Activated CD4-positive, alpha-beta T cell treated with anti-CD3 and anti-CD28 coated beads for 36 hours (primary cell): ENCODE measurements at regions not wholly inside any gene's neighbourhood (a gene's known extent, or its start where the extent isn't known, plus 50 kb on each side); places are given as distances from the start of the nearest gene placed in this dataset.
A peak's percentile ranks its signal among the peaks of the same experiment; 100 is the strongest.
"Not testable (repeated sequence)": the region's sequence is repeated elsewhere in the genome, so short reads cannot be mapped to it uniquely, and the experiment has no call there.

Source experiments
- ATAC-seq: fragments of 200-7000 bp; cut with Tn5 transposase; one replicate; pipeline ENCODE4 v1.10.0; 2021; ENCODE audit warnings: mild to moderate bottlenecking, moderate library complexity
- CTCF ChIA-PET: fragments of 350-600 bp; sonication (Branson Sonifier 250); formaldehyde crosslinking; loops from one replicate; lab custom pipeline; 2021; ENCODE audit warnings: antibody characterized with exemption; lab: Charles Lee
- POLR2A ChIA-PET: fragments of 350-600 bp; sonication (Branson Sonifier 250); formaldehyde crosslinking; loops from one replicate; lab custom pipeline; 2021; ENCODE audit warnings: antibody characterized with exemption, inconsistent platforms; lab: Charles Lee
- DNase-seq: peaks from one replicate; pipeline ENCODE4 v3.0.0-alpha.2; 2020
- H3K27ac Mint-ChIP-seq: one replicate; pipeline ENCODE4 v1.8.0; 2021; ENCODE audit warnings: mixed read lengths
- H3K27me3 Mint-ChIP-seq: one replicate; pipeline ENCODE4 v1.8.0; 2021; ENCODE audit warnings: mixed read lengths
- H3K36me3 Mint-ChIP-seq: one replicate; pipeline ENCODE4 v1.8.0; 2021; ENCODE audit warnings: low read depth, mixed read lengths
- H3K4me1 Mint-ChIP-seq: one replicate; pipeline ENCODE4 v1.8.0; 2021; ENCODE audit warnings: mixed read lengths
- H3K4me3 Mint-ChIP-seq: one replicate; pipeline ENCODE4 v1.8.0; 2021; ENCODE audit warnings: mild to moderate bottlenecking, moderate library complexity, mixed read lengths
- H3K9me3 Mint-ChIP-seq: one replicate; pipeline ENCODE4 v1.8.0; 2021; ENCODE audit warnings: low read depth, mixed read lengths
- intact Hi-C, 2 experiments: fragments of 100-400 bp; cut with DNase I in 1 of 2; cut with micrococcal nuclease in 1 of 2; formaldehyde crosslinking; loops; one replicate each; pipeline versions ENCODE4 v1.14.2 to v1.15.1; 2022 to 2024; cut with DNase I, micrococcal nuclease

DNA sequence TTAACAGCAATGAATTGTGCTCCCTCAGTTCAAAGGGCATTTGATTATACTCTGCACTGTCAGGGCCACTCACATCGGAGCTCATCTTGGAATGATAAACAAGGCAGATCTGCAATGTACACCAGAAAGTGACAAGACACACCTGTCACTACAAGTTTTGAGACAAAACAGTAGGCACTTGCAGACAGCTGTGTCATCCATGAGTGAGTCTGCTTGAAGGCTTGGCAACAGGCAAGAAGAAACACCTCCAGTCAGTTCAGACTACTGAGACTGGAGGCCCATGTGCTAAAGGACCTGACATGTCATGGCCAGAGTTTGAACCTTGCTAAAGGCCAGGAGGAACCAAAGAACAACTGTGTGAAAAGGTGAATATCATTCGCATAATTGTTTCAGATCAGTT is 354.5 kb downstream of the CEP170 start:
- DNase-seq, POLR2A ChIA-PET, H3K9me3 Mint-ChIP-seq, H3K36me3 Mint-ChIP-seq, H3K27me3 Mint-ChIP-seq, intact Hi-C loops, H3K27ac Mint-ChIP-seq, H3K4me3 Mint-ChIP-seq, ATAC-seq, H3K4me1 Mint-ChIP-seq, CTCF ChIA-PET: not testable (repeated sequence)

DNA sequence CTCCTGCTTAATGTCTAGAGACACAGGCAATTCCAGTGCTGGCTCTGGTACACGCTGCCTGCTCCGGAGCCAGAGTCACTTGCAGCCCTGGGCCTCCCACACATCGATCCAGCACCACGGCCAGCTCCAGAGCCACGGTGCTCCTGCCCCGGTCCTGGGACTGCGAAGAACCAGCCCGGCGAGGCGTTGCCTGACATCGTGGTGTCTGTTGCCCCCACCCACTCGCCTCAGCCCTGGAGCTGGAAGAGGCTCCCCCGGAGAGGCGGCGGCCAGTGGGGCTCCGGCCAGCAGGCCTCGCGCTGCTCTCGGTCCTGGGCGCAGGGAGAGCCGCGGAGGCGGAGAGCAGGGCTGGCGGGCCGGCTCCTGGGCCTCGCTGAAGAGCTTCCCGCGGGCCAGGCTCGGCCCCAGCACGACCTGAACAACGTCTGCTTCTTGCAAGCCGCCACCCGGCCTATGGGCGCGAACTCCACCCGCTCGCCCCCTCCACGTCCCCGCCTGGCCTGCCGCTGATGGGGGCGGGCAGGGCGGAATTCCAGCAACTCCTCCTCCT is 364.8 kb downstream of the CEP170 start:
- Mint-ChIP-seq H3K27ac (no peak overlapping the region), H3K4me1 (no peaks in the 10 kb centered on the region), H3K27me3 (peaks cover 8% of the 10 kb centered on the region), H3K9me3 (no peaks in the 10 kb centered on the region), H3K4me3 (no peak overlapping the region), H3K36me3 (no peaks in the 10 kb centered on the region)
- ChIA-PET POLR2A (interaction anchor here (1.1 kb wide), 1 partner anchor 128 kb away, joined by 3 read pairs; no protein-coding TSS in a partner anchor), CTCF (no interaction called here)
- DNase-seq: peak; percentile 16
- intact Hi-C loops: no loop called here
- no peak for ATAC-seq

DNA sequence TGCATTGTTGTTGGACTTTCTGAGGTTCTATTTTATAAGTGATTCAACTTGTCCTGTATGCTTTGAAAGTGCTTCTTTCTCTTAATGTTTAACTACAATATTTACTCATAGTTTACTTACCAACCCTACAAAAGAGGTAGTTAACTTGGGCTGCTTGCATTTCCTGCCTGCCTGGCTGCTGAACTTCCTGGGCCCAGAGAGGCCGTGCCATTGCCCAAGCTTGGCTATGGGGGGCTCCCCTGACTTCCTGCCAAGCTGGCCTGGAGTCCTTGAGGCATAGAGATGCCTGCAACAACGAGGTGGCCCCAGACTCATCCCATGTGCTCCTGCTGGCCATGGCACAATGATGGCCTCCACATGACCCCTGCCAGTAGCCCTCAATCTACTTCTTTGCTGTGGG is 361.6 kb upstream of the PLD5 start:
- no peak for ATAC-seq
- DNase-seq: no peak
- H3K27ac Mint-ChIP-seq: no peak overlapping the region
- H3K4me3 Mint-ChIP-seq: no peak overlapping the region
- POLR2A ChIA-PET: no interaction called here
- CTCF ChIA-PET: no interaction called here
- no peaks in the 10 kb centered on the region for H3K9me3 Mint-ChIP-seq
- H3K27me3 Mint-ChIP-seq: peaks cover 5% of the 10 kb centered on the region
- intact Hi-C loops: no loop called here
- no peaks in the 10 kb centered on the region for H3K4me1 Mint-ChIP-seq
- no peaks in the 10 kb centered on the region for H3K36me3 Mint-ChIP-seq

DNA sequence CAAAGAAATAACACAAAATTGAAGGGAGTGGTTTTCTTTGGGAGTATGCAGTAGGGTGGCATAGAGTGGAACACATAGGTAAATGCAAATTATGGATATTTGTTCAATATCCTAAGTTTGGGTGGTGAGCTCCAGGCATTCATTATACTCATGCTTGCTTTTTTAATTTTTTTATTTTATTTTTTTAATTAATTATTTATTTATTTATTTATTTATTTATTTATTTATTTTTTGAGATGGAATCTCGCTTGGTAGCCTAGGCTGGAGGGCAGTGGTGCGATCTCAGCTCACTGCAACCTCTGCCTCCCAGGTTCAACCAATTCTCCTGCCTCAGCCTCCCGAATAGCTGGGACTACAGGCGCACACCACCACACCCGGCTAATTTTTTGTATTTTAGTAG is 355.5 kb upstream of the PLD5 start:
- POLR2A ChIA-PET, ATAC-seq, H3K4me1 Mint-ChIP-seq, H3K27ac Mint-ChIP-seq, H3K4me3 Mint-ChIP-seq, CTCF ChIA-PET, intact Hi-C loops, H3K9me3 Mint-ChIP-seq, H3K36me3 Mint-ChIP-seq, DNase-seq, H3K27me3 Mint-ChIP-seq: not testable (repeated sequence)

DNA sequence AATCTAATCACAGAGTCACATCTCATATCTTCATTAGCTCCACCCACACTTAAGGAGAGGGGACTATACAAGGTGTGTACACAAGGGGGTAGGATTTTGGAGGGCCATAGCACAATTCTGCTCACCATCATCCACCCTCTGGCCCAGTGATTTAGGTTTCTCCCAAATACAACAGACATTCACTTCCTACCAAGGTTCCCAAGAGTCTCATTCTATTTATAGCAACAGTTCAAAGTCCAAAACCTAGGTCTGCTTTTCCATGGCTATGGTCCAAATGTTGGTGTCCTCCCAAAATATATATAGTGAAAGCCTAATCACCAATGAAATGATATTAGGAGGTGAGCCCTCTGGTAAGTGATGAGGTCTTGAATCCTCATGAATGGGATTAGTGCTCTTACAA is 353.2 kb upstream of the PLD5 start:
- ChIA-PET POLR2A (no interaction called here), CTCF (no interaction called here)
- H3K27ac Mint-ChIP-seq: no peak overlapping the region
- no peak for DNase-seq
- H3K36me3 Mint-ChIP-seq: no peaks in the 10 kb centered on the region
- H3K27me3 Mint-ChIP-seq: peaks cover 2% of the 10 kb centered on the region
- H3K9me3 Mint-ChIP-seq: no peaks in the 10 kb centered on the region
- no peak overlapping the region for H3K4me3 Mint-ChIP-seq
- intact Hi-C loops: no loop called here
- no peaks in the 10 kb centered on the region for H3K4me1 Mint-ChIP-seq
- no peak for ATAC-seq

DNA sequence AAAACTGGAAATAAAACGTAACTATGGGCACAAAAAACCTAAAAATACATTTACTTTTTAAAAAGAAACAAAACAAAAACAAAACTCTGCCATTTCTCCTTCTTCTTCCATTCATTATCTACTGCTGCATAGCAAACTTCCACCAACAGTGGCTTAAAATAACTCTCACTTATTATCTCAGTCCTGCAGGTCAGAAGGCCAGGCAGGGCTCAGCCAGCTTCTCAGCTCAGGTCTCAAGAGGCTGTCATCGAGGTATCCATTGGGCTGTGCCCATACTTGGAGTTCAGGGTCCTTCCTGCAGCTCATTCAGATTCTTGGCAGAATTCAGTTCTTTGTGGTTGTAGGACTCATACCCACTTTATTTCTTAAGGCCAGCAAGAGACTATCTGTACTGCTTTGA is 352.7 kb upstream of the PLD5 start:
- no peaks in the 10 kb centered on the region for H3K36me3 Mint-ChIP-seq
- POLR2A ChIA-PET: no interaction called here
- CTCF ChIA-PET: no interaction called here

DNA sequence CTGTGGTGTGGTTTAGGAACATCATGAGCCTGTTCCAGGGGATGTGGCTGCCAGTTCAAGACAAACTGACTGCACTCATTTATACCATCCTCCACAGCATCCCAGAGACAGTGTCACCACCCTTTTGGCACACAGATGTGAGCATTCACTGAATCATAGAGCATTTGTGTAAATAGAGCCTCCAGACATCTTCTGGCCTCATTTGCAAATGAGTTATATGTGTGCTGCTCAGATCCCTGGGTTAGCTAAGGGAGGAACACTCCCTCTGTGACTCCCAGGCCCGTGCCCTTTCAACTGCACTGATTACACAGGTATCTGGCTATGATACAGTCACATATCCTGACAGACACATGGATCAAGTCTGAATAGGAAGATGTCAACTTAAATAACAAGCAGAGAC is 351.5 kb upstream of the PLD5 start:
- Mint-ChIP-seq H3K4me1 (no peaks in the 10 kb centered on the region), H3K27me3 (peaks cover 3% of the 10 kb centered on the region), H3K9me3 (no peaks in the 10 kb centered on the region), H3K36me3 (no peaks in the 10 kb centered on the region), H3K27ac (no peak overlapping the region), H3K4me3 (no peak overlapping the region)
- intact Hi-C loops: no loop called here
- ChIA-PET POLR2A (no interaction called here), CTCF (no interaction called here)
- DNase-seq (no peak), ATAC-seq (no peak)

More for the DNA sequence above, 352.7 kb upstream of the PLD5 start:
- ATAC-seq (no peak), DNase-seq (no peak)
- intact Hi-C loops: no loop called here
- Mint-ChIP-seq H3K27me3 (peaks cover 3% of the 10 kb centered on the region), H3K4me1 (no peaks in the 10 kb centered on the region), H3K27ac (no peak overlapping the region), H3K4me3 (no peak overlapping the region), H3K9me3 (no peaks in the 10 kb centered on the region)

DNA sequence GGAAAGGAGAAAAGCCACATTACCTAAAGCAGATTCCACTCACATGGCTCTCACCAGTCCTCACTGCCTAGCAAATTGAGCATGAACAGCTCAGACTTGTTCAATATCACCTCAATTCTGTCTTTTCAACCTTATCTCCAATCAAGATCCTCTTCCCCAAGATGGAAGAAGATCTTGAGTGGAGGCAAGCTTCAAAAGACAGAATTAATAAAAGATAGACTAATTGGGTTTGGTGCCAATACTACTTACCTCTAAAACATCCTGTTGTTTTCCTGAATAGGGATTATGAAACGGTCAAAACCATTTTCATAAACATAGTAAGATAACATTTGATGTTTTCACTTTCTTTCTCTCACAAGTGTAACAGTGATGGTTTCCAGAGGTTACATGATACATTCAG is 349.2 kb upstream of the PLD5 start:
- H3K9me3 Mint-ChIP-seq: no peaks in the 10 kb centered on the region
- intact Hi-C loops: no loop called here
- no peaks in the 10 kb centered on the region for H3K4me1 Mint-ChIP-seq

DNA sequence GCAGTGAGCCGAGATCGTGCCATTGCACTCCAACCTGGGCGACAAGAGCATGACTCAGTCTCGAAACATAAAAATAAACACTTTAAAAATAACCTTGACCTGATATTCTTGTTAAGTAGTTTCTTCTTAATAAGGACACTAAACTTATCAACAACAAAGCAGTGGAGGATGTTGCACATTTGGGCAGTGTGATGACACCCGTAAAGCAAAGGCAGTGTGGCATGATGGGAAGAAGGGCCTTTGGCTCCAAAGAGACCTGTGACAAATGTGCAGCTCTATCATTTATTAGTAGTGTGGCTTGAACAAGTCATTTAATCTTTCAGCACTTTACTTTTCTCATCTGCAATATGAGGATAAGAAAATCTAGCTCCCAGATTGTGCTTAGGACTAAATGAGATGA is 348.0 kb upstream of the PLD5 start:
- ATAC-seq (no peak), DNase-seq (no peak)
- no peak overlapping the region for H3K27ac Mint-ChIP-seq
- peaks cover 3% of the 10 kb centered on the region for H3K27me3 Mint-ChIP-seq
- no peak overlapping the region for H3K4me3 Mint-ChIP-seq
- CTCF ChIA-PET: no interaction called here
- no peaks in the 10 kb centered on the region for H3K36me3 Mint-ChIP-seq
- intact Hi-C loops: no loop called here
- no peaks in the 10 kb centered on the region for H3K4me1 Mint-ChIP-seq
- POLR2A ChIA-PET: no interaction called here
- H3K9me3 Mint-ChIP-seq: no peaks in the 10 kb centered on the region

More for the DNA sequence above, 349.2 kb upstream of the PLD5 start:
- H3K36me3 Mint-ChIP-seq: no peaks in the 10 kb centered on the region
- DNase-seq: no peak
- peaks cover 3% of the 10 kb centered on the region for H3K27me3 Mint-ChIP-seq
- no peak for ATAC-seq
- H3K27ac Mint-ChIP-seq: no peak overlapping the region
- POLR2A ChIA-PET: no interaction called here
- no peak overlapping the region for H3K4me3 Mint-ChIP-seq
- CTCF ChIA-PET: no interaction called here

DNA sequence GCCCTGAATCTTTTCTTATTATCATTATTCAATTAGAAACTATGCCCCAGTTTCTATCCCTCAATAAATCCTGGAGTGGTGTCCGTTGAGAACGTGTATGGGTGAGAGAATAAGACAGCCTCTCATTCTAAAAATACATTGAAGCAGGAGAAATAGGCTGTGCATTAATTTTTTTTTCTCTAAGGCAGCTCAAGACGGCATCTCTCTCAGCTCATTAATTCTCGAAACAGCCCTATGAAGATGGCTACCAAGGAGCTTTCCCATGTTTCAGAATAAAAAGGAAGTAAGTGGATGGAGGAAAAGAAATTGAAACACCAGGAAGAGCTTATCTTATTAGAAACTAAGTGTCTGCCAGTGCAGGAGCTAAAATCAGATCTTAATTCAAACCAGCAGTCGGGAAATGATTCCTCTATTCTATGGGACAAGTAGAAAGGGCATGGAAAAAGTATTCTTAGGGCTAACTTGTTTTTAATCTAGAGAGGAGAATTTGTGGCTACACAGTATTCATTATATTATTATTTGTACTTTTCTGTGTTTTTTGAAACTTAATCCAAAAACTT is 347.1 kb upstream of the PLD5 start:
- CTCF ChIA-PET: interaction anchor here (0.6 kb wide), 1 partner anchor 357 kb away, joined by 3 read pairs; no protein-coding TSS in a partner anchor

DNA sequence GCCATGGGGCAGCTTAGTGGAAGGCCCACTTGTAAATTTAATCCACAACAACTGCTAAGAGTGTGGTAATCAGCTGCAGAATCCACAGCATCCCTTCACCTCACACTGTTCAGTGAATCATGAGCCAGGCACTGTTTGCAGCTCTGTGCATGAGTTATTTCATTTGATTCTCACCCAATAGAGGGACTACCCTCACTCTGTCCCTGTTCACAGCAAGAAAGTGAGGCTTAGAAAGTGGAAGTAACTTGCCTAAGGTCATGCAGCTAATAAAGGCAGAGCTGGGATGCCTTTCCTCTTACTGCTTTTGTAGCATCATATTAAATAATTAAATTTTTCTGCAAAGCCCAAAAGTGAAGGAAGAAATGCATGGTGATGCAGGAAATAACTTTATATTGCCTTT is 346.5 kb upstream of the PLD5 start:
- ChIA-PET POLR2A (no interaction called here), CTCF (no interaction called here)
- no peak for ATAC-seq
- H3K27ac Mint-ChIP-seq: no peak overlapping the region
- intact Hi-C loops: no loop called here
- H3K9me3 Mint-ChIP-seq: no peaks in the 10 kb centered on the region
- peaks cover 3% of the 10 kb centered on the region for H3K27me3 Mint-ChIP-seq
- no peak overlapping the region for H3K4me3 Mint-ChIP-seq
- DNase-seq: no peak
- no peaks in the 10 kb centered on the region for H3K36me3 Mint-ChIP-seq
- no peaks in the 10 kb centered on the region for H3K4me1 Mint-ChIP-seq

More for the DNA sequence above, 347.1 kb upstream of the PLD5 start:
- POLR2A ChIA-PET: no interaction called here
- no peaks in the 10 kb centered on the region for H3K4me1 Mint-ChIP-seq
- H3K4me3 Mint-ChIP-seq: no peak overlapping the region
- H3K27ac Mint-ChIP-seq: no peak overlapping the region
- intact Hi-C loops: no loop called here
- DNase-seq: no peak
- H3K36me3 Mint-ChIP-seq: no peaks in the 10 kb centered on the region
- H3K9me3 Mint-ChIP-seq: no peaks in the 10 kb centered on the region
- H3K27me3 Mint-ChIP-seq: peaks cover 3% of the 10 kb centered on the region
- ATAC-seq: no peak

DNA sequence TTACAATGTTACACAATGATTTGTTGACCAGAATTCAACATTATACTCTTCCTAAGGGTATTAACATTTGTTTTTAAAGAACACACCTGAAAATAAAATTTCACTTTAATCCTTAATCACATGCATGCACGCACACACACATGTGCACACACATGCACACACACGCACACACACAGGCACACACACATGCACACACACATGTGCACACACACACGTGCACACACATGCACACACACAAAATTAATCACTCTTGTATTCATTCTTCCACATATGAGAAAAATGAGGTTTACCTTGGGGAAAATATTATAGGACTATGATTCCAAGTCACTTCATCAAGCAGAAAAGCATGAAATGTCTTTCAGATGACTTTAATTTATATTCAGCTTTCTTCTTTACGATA is 331.8 kb upstream of the PLD5 start:
- ChIA-PET POLR2A (no interaction called here), CTCF (no interaction called here)
- Mint-ChIP-seq H3K4me3 (no peak overlapping the region), H3K27ac (no peak overlapping the region), H3K9me3 (peaks cover 8% of the 10 kb centered on the region), H3K36me3 (no peaks in the 10 kb centered on the region), H3K4me1 (no peaks in the 10 kb centered on the region), H3K27me3 (peaks cover 2% of the 10 kb centered on the region)
- intact Hi-C loops: no loop called here
- ATAC-seq (no peak), DNase-seq (no peak)
